ENCODE measurements at regions not wholly inside any gene's neighbourhood (a gene's known extent, or its start where the extent isn't known, plus 50 kb on each side); places are given as distances from the start of the nearest gene placed in this dataset.
A peak's percentile ranks its signal among the peaks of the same experiment; 100 is the strongest.

DNA sequence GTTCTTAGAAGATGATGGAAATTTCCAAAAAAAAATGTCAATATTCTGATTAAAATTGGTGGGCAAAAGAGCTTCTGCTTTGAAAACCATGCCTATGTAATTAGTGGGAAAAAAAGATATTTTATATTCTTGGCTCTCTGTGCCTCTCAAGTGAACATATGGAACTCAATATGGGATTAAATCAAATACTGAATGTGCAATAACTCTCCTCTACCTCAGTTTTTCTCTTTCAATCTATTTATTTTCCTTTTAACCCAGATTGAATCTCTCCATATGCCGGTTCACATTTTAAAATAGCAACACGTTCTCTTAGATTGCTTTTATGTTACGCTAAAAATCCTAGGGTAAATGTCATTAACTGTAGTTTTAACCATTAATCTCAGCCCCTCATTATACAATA, 224.2 kb upstream of the PABPC4L start:
- no peak for DNase-seq (ENCODE audit: low read depth)
- in situ Hi-C loops (cut with HindIII; ENCODE audit: low pct_unique_long_range_greater_than_20kb, low sequenced_read_pairs), result no loop called here

DNA sequence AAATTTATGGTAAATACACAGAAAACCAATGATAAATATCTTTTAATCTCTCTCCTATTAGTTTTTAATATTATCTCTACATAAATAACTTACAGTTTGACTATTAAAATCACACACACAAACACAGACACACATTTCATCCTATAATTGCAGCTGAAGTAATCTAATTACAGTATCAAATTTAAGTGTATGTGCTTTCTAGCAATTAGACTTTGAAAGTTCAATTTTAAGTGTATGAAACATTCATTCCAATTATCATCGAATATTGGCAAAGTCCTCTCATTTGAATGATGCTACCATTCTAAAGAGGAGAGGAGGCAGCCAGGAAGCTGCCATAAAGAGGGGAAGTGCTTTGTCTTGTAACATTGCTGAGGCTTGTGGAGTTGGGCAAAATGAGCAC, 221.2 kb upstream of the PABPC4L start:
- no peak for DNase-seq (ENCODE audit: low read depth)
- in situ Hi-C loops (cut with HindIII; ENCODE audit: low pct_unique_long_range_greater_than_20kb, low sequenced_read_pairs), result no loop called here

DNA sequence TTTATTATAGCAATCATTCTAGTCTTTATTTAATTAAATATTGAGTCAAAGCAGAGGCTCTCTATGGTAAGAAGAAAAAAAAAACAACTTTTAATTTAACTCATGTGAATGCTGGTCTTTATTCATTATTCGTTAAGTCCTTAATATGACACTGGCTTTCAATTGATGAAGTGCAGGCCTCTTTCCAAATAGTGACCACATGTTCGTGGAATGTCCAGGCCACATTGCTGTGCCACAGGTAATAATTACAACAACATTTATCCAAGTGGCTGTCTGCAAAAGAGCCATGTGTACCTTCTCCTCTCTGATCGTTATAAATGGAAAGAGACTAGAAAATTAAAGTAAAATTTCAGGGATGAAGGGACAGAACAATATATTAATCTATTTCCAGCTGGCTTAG, 220.1 kb upstream of the PABPC4L start:
- in situ Hi-C loops (cut with HindIII; ENCODE audit: low pct_unique_long_range_greater_than_20kb, low sequenced_read_pairs), result no loop called here
- DNase-seq (ENCODE audit: low read depth), result no peak

DNA sequence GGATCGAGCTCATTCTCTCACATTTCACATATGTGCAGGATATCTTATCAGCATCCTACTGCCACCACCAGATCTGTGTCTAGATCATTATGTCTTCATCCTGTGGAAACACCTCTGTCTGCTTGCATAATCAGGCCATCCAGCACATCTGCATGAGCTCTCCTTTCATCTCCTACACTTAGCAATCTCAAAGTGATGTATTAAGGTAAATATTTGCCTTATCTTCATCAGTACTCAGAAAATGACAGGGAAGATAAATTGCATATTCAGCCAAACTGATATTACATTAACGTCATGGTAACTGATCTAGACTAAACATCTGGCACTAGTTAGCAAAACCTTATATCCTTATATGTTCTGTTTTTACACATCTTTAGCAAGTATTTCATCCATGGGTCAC, 207.3 kb upstream of the PABPC4L start:
- in situ Hi-C loops (cut with HindIII; ENCODE audit: low pct_unique_long_range_greater_than_20kb, low sequenced_read_pairs), result no loop called here
- DNase-seq (ENCODE audit: low read depth), result no peak

DNA sequence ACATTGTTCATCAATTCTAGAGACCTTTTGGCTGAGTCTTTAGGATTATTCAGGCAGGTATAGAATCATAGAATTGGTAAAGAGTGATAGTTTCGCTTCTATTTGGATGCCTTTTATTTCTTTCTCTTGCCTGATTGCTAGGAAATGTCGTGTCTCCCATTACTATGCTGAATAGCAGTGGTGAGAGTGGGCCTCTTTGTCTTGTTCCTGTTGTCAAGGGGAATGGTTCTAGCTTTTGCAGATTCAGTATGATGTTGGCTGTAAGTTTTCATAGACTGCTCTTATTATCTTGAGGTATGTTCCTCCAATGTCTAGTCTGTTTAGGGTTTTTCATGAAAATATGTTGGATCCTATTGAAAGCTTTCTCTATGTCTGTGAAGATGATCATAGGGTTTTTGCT, 200.2 kb upstream of the PABPC4L start:
- in situ Hi-C loops (cut with HindIII; ENCODE audit: low pct_unique_long_range_greater_than_20kb, low sequenced_read_pairs), result no loop called here
- DNase-seq (ENCODE audit: low read depth), result no peak

DNA sequence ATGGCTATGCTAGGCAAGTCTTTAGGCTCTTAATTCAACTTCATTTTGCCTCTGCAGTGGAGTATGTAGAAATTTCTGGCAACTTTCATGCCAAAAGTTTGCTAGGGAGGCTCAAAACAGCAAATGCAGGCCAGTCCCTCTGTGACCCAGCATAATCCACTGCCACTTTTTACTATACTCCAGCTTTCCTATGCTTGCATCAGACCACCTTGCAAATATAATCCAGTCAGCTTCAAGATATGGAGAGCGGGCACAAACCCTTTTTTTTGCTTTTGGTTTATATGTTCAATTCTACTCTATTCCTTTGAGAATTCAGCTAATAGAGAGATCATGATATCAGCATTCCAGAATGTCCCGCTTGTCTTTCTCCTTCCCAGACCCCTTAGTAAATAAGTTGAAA, 192.0 kb upstream of the PABPC4L start:
- no peak for DNase-seq (ENCODE audit: low read depth)
- in situ Hi-C loops (cut with HindIII; ENCODE audit: low pct_unique_long_range_greater_than_20kb, low sequenced_read_pairs), result no loop called here

DNA sequence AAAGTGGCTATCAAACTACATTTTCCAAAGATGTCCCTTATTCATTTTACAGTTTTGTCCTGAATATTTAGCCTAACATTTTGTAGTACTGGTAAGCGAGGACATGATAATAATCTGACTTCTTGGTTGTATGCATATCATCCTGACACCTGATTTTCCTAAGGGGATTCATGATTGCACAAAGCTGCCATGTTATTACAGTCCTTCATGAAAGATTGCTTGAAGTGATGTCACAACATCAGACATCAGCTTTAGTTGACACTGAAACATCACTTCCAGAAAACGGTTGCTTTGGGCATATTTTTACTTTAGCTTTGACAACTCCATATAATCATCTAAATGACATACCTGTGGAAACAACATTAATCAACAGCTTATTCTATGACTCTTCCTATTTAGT, 188.7 kb upstream of the PABPC4L start:
- no peak for DNase-seq (ENCODE audit: low read depth)
- in situ Hi-C loops (cut with HindIII; ENCODE audit: low pct_unique_long_range_greater_than_20kb, low sequenced_read_pairs), result no loop called here

DNA sequence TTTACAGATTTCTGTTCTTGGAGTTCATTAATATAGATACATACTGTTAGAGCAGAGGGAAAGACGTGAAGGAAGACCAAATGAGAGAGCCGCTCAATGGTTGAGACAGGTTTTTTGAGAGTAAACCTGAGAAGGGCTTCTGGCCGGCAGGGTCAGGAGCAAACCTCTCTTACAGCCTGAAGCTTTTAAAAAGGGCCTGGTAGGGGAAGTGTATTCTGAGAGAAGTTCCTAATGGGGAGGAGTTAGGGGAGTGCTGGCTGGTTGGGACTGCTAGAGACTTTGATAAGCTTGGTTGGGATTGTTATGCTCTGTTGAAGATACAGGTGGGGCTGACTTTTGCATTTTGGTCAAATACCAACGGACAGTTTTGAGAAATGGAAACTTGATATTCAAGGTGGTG, 186.8 kb upstream of the PABPC4L start:
- in situ Hi-C loops (cut with HindIII; ENCODE audit: low pct_unique_long_range_greater_than_20kb, low sequenced_read_pairs), result no loop called here
- DNase-seq (ENCODE audit: low read depth), result no peak

DNA sequence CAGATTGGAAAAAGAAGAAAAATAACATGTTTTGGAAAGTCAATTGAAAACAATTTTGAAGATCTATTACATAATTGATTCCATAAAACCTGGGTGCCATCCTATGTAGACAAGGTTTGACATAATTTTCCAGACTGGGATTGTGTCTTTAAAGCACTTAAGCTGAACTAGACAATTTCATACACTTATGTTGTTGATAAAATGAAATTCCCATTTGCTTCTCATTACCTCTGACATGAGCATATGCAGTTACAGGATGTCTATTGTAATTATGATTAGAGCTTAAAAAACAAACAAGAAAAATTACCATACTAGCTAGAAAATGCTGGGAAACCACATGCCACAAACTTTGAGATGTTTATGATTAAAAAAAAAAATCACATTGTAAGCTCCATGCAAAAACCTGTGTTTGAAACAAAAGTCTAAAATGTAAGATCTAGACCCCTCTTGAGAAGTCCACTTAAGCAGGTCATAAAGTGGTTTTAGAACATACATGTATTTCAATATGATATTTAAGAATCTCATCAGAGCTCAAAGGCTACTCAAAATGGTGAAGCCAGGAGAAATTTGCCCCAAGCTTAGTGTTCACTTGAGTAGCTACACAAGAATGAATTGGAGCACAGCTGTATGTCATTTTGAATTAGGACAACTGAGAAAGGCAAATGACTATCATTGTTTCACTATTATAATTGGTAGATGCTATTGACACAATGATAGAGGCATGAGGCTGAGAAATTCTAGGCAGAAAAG, 181.1 kb upstream of the PABPC4L start:
- DNase-seq (ENCODE audit: low read depth), result no peak
- in situ Hi-C loops (cut with HindIII; ENCODE audit: low pct_unique_long_range_greater_than_20kb, low sequenced_read_pairs), result no loop called here

DNA sequence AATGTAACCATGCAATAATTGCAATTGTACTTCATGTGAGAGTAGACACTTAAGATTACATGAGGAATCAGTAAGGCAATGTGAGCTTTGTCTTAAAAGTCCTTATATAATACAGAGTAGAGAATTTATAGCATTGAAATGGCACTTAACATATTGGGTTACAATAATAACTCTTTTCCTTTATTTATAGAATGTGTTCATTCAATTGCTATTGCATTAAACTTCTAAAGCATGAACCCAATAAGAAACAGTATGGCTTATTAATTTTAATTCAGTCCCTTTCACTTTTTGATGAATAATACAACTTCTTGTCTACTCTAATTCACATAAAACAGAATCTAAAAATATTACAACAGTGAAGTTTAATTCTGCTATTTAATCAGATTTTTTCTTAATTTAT, 174.2 kb upstream of the PABPC4L start:
- no peak for DNase-seq (ENCODE audit: low read depth)
- in situ Hi-C loops (cut with HindIII; ENCODE audit: low pct_unique_long_range_greater_than_20kb, low sequenced_read_pairs), result no loop called here

DNA sequence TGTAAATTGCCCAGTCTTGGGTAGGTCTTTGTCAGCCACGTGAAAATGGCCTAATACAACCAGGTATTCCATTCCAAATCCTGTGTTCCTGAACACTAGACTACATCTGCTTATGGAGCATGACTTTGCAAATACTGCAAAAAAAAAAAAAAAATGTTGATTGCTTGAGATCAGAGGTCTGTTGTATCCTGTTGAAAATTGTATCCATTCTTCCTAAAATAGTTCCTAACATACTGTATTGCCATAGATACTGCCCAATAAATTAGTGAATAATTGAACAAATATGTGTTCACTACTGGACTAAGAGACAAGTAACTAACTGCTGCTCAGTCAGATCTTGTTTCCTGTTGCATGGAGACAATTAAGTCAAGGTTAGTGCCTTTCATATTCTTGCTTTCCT, 164.3 kb upstream of the PABPC4L start:
- DNase-seq (ENCODE audit: low read depth), result peak; percentile 94
- in situ Hi-C loops (cut with HindIII; ENCODE audit: low pct_unique_long_range_greater_than_20kb, low sequenced_read_pairs), result no loop called here

DNA sequence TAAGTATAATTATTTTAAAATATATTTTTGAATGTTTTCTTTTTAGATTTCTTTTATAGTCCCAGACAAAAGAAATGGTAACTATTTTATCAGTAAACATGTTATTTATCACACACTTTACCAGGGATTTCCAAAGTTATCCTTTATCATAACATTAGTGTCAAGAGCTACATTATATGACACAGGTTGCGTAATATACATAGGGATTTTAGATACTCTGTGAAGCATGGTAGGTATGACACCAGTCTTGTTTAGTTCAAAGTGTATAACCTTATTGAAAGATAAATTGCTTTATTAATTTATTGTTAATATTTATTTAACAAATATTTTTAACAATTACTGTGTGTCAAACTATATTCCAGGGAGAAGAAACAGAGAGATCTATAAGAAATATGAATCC, 163.3 kb upstream of the PABPC4L start:
- DNase-seq (ENCODE audit: low read depth), result no peak
- in situ Hi-C loops (cut with HindIII; ENCODE audit: low pct_unique_long_range_greater_than_20kb, low sequenced_read_pairs), result no loop called here

DNA sequence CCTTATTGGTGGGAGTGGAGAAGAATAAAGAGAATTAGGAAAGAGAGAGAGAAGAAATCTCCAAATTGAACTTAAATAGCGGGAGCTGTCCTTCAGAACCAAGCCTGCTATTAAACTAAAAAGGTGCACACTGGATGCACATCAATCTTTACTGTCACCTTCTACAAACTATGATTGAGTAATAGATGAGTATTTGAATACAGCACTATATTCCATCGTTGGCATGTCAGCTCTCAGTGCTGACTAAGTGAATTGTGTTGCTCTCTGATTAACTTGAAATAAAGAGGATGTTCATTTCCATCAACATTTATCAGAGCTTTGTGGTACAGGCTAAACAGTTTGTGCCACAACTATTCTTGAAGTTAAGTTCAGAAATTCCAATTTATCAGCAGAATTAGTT, 143.7 kb upstream of the PABPC4L start:
- in situ Hi-C loops (cut with HindIII; ENCODE audit: low pct_unique_long_range_greater_than_20kb, low sequenced_read_pairs), result no loop called here
- DNase-seq (ENCODE audit: low read depth), result no peak

DNA sequence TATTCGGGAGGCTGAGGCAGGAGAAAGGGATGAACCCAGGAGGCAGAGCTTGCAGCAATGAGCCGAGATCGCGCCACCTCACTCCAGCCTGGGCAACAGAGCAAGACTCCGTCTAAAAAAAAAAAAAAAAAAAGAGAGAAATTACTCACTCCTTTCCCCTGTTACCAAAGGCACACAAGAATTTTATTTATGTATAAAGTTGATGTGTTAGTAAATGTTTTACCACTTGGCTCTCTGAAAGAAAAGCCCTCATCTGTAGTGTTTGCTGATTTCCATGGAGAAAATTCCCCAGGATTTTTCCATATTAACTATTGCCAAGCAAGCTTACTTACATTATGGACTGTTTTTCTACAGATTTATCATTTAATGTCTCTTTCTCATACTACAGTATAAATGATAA, 142.1 kb upstream of the PABPC4L start:
- in situ Hi-C loops (cut with HindIII; ENCODE audit: low pct_unique_long_range_greater_than_20kb, low sequenced_read_pairs), result no loop called here
- DNase-seq (ENCODE audit: low read depth), result peak; percentile 77

DNA sequence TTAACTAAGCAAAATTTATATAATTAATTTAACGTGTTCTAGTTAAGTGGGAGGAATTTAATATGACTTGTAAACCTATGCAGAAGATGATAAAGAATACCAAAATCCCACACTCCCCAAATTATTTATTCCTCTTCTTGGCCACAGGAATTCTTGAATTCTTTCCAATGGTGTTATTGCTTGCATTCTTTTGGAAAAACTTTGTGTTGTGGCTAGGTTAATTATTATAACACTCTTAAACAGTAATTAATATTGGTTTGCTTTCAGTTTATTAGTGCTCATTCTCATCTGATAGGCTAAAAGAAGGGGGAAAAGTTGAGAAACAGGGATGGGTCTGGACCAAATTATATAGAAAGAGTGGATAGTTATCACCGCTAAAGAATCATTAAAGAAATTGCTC, 141.5 kb upstream of the PABPC4L start:
- peak; percentile 61 for DNase-seq (ENCODE audit: low read depth)
- in situ Hi-C loops (cut with HindIII; ENCODE audit: low pct_unique_long_range_greater_than_20kb, low sequenced_read_pairs), result no loop called here

DNA sequence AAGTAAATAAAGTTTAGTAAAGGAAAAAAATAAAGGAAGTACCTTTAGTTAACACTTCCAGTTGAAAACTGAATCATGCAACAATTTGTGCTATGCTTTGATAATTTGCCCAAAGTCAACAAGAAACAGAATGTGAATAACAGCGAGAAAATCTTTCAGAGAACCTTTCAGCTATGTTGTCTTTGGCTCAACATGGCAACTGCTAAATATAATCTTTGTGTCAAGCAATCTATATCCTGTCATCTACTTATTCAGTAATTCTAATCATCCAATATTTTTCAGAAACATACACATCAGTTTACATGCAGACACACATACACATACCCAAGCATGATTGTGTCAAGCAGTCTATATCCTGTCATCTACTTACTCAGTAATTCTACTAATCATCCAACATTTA, 136.0 kb upstream of the PABPC4L start:
- in situ Hi-C loops (cut with HindIII; ENCODE audit: low pct_unique_long_range_greater_than_20kb, low sequenced_read_pairs), result no loop called here
- peak; percentile 32 for DNase-seq (ENCODE audit: low read depth)

DNA sequence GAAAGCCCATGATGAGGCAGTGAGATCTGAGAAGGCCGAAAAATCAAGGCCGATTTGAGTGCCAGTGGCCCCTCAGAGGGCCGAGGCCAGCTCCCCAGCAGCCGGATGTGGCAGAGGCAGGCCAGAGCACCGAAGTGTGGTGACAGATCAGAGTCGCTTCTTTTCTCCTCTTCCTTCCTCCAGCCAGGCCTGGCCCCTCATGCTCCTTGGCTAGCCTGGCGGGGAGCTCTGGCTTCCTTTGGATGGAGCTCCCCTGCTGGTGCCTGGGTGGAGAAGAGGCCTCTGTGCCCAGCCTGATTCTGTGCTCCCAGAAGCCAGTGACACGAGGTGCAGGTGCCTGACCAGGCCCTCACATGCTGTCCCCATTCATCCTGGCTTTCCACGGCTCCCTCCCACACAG, 127.2 kb upstream of the PABPC4L start:
- in situ Hi-C loops (cut with HindIII; ENCODE audit: low pct_unique_long_range_greater_than_20kb, low sequenced_read_pairs), result no loop called here

DNA sequence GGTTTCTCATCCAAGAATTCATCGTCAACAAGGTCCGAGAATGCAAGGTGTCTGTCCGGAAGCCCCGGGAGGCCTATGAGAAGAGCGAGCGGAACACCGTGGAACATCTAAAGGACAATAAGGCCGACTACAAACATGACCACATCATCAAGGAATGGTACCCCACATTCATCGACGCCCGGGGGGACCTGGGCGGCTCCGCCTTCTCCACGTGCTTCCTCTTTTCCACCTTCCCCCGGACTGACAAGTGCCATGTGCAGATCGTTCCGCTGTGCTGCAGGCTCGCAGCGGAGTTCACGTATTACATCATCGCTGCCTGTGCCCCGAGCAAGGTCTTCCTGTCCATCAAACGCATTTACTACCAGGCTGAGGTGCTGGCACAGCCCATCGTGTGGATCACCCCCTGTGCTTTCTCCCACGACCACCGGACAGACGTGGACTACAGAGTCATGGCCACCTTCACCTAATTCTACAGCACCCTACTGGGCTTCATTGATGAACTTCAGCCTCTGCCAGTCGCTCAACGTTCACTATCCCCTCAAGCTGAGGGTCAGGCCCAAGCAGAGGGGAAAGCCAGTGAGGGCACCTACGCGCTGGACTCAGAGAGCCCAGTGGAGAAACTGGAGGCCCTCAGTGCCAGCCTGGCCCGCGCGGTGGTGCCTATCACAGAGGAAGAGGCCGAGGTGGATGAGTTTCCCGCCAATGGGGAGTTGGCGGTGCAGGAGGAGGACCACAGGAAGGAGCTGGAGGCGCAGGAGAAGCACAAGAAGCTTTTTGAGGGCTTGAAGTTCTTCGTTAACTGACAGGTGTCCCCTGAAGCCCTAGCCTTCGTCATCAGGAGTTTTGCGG, 125.9 kb upstream of the PABPC4L start:
- DNase-seq (ENCODE audit: low read depth), result no peak
- in situ Hi-C loops (cut with HindIII; ENCODE audit: low pct_unique_long_range_greater_than_20kb, low sequenced_read_pairs), result no loop called here

More for the DNA sequence above, 127.2 kb upstream of the PABPC4L start:
- DNase-seq (ENCODE audit: low read depth), result no peak

DNA sequence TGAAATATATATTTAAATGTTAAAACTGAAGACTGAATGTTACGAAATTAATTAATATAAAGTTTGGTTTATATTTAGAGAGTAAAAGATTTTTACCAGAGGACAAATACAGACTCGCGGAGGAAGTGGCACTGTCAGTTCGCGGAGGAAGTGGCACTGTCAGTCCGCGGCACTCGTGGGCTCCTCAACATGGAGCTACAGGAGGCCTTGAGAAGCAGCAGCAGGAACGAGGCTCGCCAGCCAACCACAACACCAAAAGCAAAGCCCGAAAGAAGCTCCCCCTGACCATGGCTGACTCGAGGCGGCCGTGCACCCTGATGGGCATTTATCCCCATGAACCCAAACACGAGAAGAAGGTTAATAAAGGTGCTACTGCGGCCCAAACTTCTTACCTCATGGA, 125.3 kb upstream of the PABPC4L start:
- no peak for DNase-seq (ENCODE audit: low read depth)
- in situ Hi-C loops (cut with HindIII; ENCODE audit: low pct_unique_long_range_greater_than_20kb, low sequenced_read_pairs), result no loop called here

DNA sequence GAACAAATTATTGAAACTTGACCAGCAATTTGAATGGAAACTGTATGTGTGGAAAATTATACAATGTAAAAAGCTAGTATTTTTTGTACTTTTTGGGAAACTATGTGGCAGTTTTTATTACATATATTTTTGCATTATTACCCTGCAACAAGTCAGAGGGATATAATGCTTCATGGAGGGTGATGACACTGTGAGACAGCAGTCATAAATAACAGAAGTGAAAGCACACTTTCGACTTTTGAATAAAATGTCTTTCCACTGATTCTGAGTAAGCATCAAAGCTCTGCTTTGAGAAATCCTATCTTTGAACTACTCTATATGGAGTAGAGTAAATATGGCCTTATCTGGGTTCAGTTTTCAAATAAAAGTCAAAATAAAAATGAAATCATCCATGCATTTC, 122.6 kb upstream of the PABPC4L start:
- DNase-seq (ENCODE audit: low read depth), result no peak
- in situ Hi-C loops (cut with HindIII; ENCODE audit: low pct_unique_long_range_greater_than_20kb, low sequenced_read_pairs), result no loop called here
